ENCODE measurements at regions not wholly inside any gene's neighbourhood (a gene's known extent, or its start where the extent isn't known, plus 50 kb on each side); places are given as distances from the start of the nearest gene placed in this dataset.

- no TSS peak for BruUV-seq (replicated peaks)
- no peaks in the 10 kb centered on the region for H3K9me3 ChIP-seq (ENCODE audit: control insufficient read depth in 1 of 2, insufficient read depth in 1 of 2, low read depth in 1 of 2, low read length in 2 of 2)
- no peak overlapping the region for H2AFZ ChIP-seq (ENCODE audit: low read depth, low read length, poor library complexity, severe bottlenecking)
- DNase-seq (ENCODE audit: low read depth, low spot score) (no peak), ATAC-seq (no peak)
- no peak overlapping the region for H3K4me2 ChIP-seq (ENCODE audit: low read length)
- ChIA-PET CTCF (no interaction called here), RAD21 (ENCODE audit: low non-redundant PET in 1 of 2, low total read pairs in 2 of 2, uncharacterized antibody in 2 of 2, unreplicated experiment in 2 of 2) (no interaction called here), POLR2A (no interaction called here)
- no peaks in the 10 kb centered on the region for H3K79me2 ChIP-seq (ENCODE audit: insufficient read depth, low read length)
- intact Hi-C loops (cut with micrococcal nuclease), result no loop called here
- H3K9ac ChIP-seq (ENCODE audit: low read length), result no peak overlapping the region
- TF ChIP-seq RAD21 (IDR thresholded peaks at IDR 0.05; ENCODE audit: low read depth) (no peak), ELF1 (IDR thresholded peaks at IDR 0.05; ENCODE audit: borderline replicate concordance, low read depth) (no peak), YY1 (IDR thresholded peaks at IDR 0.05; ENCODE audit: extremely low read depth, insufficient replicate concordance, low read depth, low read length) (no peak), POLR2A (IDR thresholded peaks at IDR 0.05; ENCODE audit: borderline replicate concordance, extremely low read depth, insufficient read depth, insufficient read length) (no peak), SIN3A (IDR thresholded peaks at IDR 0.05; ENCODE audit: low read depth) (no peak), EGR1 (IDR thresholded peaks at IDR 0.05; ENCODE audit: low read depth) (no peak), CBX3 (IDR thresholded peaks at IDR 0.05; ENCODE audit: low read depth) (no peak), ZNF274 (IDR thresholded peaks at IDR 0.05; ENCODE audit: low read depth, low read length) (no peak), MAX (IDR thresholded peaks at IDR 0.05) (no peak)
- no peaks in the 10 kb centered on the region for H3K36me3 ChIP-seq (ENCODE audit: control insufficient read depth in 1 of 2, insufficient read depth in 2 of 2, low read length in 2 of 2)
- H3K27me3 ChIP-seq (ENCODE audit: insufficient read depth, low read length), result no peaks in the 10 kb centered on the region
- H3K9me2 ChIP-seq (ENCODE audit: insufficient read depth), result no peaks in the 10 kb centered on the region
- H4K20me1 ChIP-seq (ENCODE audit: insufficient read depth), result no peaks in the 10 kb centered on the region
- no peak overlapping the region for H3K4me3 ChIP-seq (replicated peaks in 1 of 2; ENCODE audit: low read depth in 1 of 2, low read length in 2 of 2)
- no peak overlapping the region for H3K27ac ChIP-seq (ENCODE audit: low read depth, low read length)
- H3K4me1 ChIP-seq (ENCODE audit: control insufficient read depth in 1 of 2, insufficient read depth in 2 of 2, low read length in 2 of 2), result no peaks in the 10 kb centered on the region
These were observed 98.3 kb upstream of the CABCOCO1 start for GRCh38 chr10:61564444-61564843.

GRCh38 chr10:61559615-61560014, 103.1 kb upstream of the CABCOCO1 start:
- intact Hi-C loops (cut with micrococcal nuclease), result no loop called here

More at GRCh38 chr10:61559615-61560014, 103.1 kb upstream of the CABCOCO1 start:
- RAD21 ChIA-PET (ENCODE audit: low non-redundant PET in 1 of 2, low total read pairs in 2 of 2, uncharacterized antibody in 2 of 2, unreplicated experiment in 2 of 2), result no interaction called here
- no peak for ATAC-seq
- Histone ChIP-seq H3K36me3 (ENCODE audit: control insufficient read depth in 1 of 2, insufficient read depth in 2 of 2, low read length in 2 of 2) (no peaks in the 10 kb centered on the region), H3K27ac (ENCODE audit: low read depth, low read length) (no peak overlapping the region), H3K4me3 (replicated peaks in 1 of 2; ENCODE audit: low read depth in 1 of 2, low read length in 2 of 2) (no peak overlapping the region), H3K9me3 (ENCODE audit: control insufficient read depth in 1 of 2, insufficient read depth in 1 of 2, low read depth in 1 of 2, low read length in 2 of 2) (no peaks in the 10 kb centered on the region), H3K9ac (ENCODE audit: low read length) (no peak overlapping the region), H3K79me2 (ENCODE audit: insufficient read depth, low read length) (no peaks in the 10 kb centered on the region), H3K4me2 (ENCODE audit: low read length) (no peak overlapping the region), H3K4me1 (ENCODE audit: control insufficient read depth in 1 of 2, insufficient read depth in 2 of 2, low read length in 2 of 2) (no peaks in the 10 kb centered on the region), H3K9me2 (ENCODE audit: insufficient read depth) (no peaks in the 10 kb centered on the region), H2AFZ (ENCODE audit: low read depth, low read length, poor library complexity, severe bottlenecking) (no peak overlapping the region), H3K27me3 (ENCODE audit: insufficient read depth, low read length) (no peaks in the 10 kb centered on the region), H4K20me1 (ENCODE audit: insufficient read depth) (no peaks in the 10 kb centered on the region)
- TF ChIP-seq ZBTB33 (IDR thresholded peaks at IDR 0.05; ENCODE audit: extremely low read depth, insufficient replicate concordance, low read length) (no peak), ZFX (IDR thresholded peaks at IDR 0.05) (no peak), SRF (IDR thresholded peaks at IDR 0.05; ENCODE audit: low read depth) (no peak), YY1 (IDR thresholded peaks at IDR 0.05; ENCODE audit: extremely low read depth, insufficient replicate concordance, low read depth, low read length) (no peak), JUND (IDR thresholded peaks at IDR 0.05) (no peak), TCF7L2 (IDR thresholded peaks at IDR 0.05; ENCODE audit: borderline replicate concordance, extremely low read depth, insufficient read depth, insufficient read length) (no peak), CTCF (IDR thresholded peaks at IDR 0.05 in 2 of 3, conservative IDR thresholded peaks at IDR 0.05 in 1 of 3; ENCODE audit: borderline replicate concordance in 1 of 3, insufficient read depth in 1 of 3, low read depth in 2 of 3, low read length in 2 of 3) (no peak), ELF1 (IDR thresholded peaks at IDR 0.05; ENCODE audit: borderline replicate concordance, low read depth) (no peak)
- no TSS peak for BruUV-seq (replicated peaks)
- no peak for DNase-seq (ENCODE audit: low read depth, low spot score)
- CTCF ChIA-PET, result no interaction called here
- POLR2A ChIA-PET, result no interaction called here

Measured in HCT116 (cell line).